Liver (tissue), 8 donors: ENCODE measurements at regions not wholly inside any gene's neighbourhood (a gene's known extent, or its start where the extent isn't known, plus 50 kb on each side); places are given as distances from the start of the nearest gene placed in this dataset.

Experiments used
- DNase-seq: peaks from one replicate; pipeline ENCODE4 v3.0.0-alpha.2; 2017; ENCODE audit warnings: low spot score
- H3K27ac ChIP-seq, 2 donors: one replicate each; pipeline ENCODE4 v1.7.0; 2013; ENCODE audit warnings: inconsistent platforms in 2 of 2, low read length in 2 of 2, control low read depth in 1 of 2, low read depth in 1 of 2, mild to moderate bottlenecking in 1 of 2
- H3K27me3 ChIP-seq, 4 donors: one replicate each; pipeline versions ENCODE4 v1.6.1 to v1.7.0; 2013; ENCODE audit warnings: low read length in 3 of 4, inconsistent platforms in 1 of 4, mild to moderate bottlenecking in 1 of 4, moderate library complexity in 1 of 4; ENCODE audit not compliant: control insufficient read depth in 4 of 4, insufficient read depth in 4 of 4
- H3K36me3 ChIP-seq, 4 donors: one replicate each; pipeline versions ENCODE4 v1.6.1 to v1.7.0; 2013; ENCODE audit warnings: low read length in 3 of 4, mild to moderate bottlenecking in 3 of 4, low read depth in 1 of 4, moderate library complexity in 1 of 4; ENCODE audit not compliant: control insufficient read depth in 4 of 4, insufficient read depth in 3 of 4
- H3K4me1 ChIP-seq, 4 donors: one replicate each; pipeline versions ENCODE4 v1.6.1 to v1.7.0; 2013; ENCODE audit warnings: low read length in 3 of 4, mild to moderate bottlenecking in 3 of 4, moderate library complexity in 1 of 4; ENCODE audit not compliant: control insufficient read depth in 4 of 4, insufficient read depth in 4 of 4
- H3K4me3 ChIP-seq, 3 donors: one replicate each; pipeline versions ENCODE4 v1.6.1 to v1.7.0; 2013; ENCODE audit warnings: low read length in 3 of 3, control low read depth in 1 of 3, low read depth in 1 of 3, mild to moderate bottlenecking in 1 of 3
- H3K9ac ChIP-seq, 2 donors: one replicate each; pipeline ENCODE4 v1.7.0; 2013; ENCODE audit warnings: low read length in 2 of 2, mild to moderate bottlenecking in 2 of 2, moderate library complexity in 2 of 2, control low read depth in 1 of 2, low read depth in 1 of 2
- H3K9me3 ChIP-seq, 4 donors: one replicate each; pipeline versions ENCODE4 v1.6.1 to v1.7.0; 2013; ENCODE audit warnings: low read length in 3 of 4; ENCODE audit not compliant: control insufficient read depth in 4 of 4
- CTCF ChIP-seq: fragments of 150-350 bp; IDR thresholded peaks from 2 replicates; pipeline ENCODE4 v1.5.1; 2017; ENCODE audit warnings: improper control_type of control experiment, low read depth, low read length; ENCODE audit not compliant: missing input control
- EGR1 ChIP-seq, 2 donors: IDR thresholded peaks; 2 replicates each; pipeline ENCODE4 v1.6.1; 2016 to 2018; ENCODE audit warnings: antibody characterized with exemption in 2 of 2, low read depth in 2 of 2
- FOXA1 ChIP-seq: IDR thresholded peaks from 2 replicates; pipeline ENCODE4 v1.6.1; 2016; ENCODE audit warnings: antibody characterized with exemption
- FOXA2 ChIP-seq: IDR thresholded peaks from 2 replicates; pipeline ENCODE4 v1.6.1; 2016; ENCODE audit warnings: antibody characterized with exemption
- GABPA ChIP-seq, 2 donors: IDR thresholded peaks in 1 of 2; conservative IDR thresholded peaks in 1 of 2; 2 replicates each; pipeline ENCODE4 v1.6.1; 2016; ENCODE audit warnings: antibody characterized with exemption in 2 of 2, mild to moderate bottlenecking in 1 of 2, moderate library complexity in 1 of 2
- JUND ChIP-seq, 2 donors: IDR thresholded peaks; 2 replicates each; pipeline ENCODE4 v1.6.1; 2016; ENCODE audit warnings: antibody characterized with exemption in 2 of 2
- MAX ChIP-seq: IDR thresholded peaks from 2 replicates; pipeline ENCODE4 v1.6.1; 2016; ENCODE audit warnings: antibody characterized with exemption
- NR2F2 ChIP-seq: IDR thresholded peaks from 2 replicates; pipeline ENCODE4 v1.6.1; 2016; ENCODE audit warnings: antibody characterized with exemption
- RAD21 ChIP-seq, 2 donors: IDR thresholded peaks; 2 replicates each; pipeline ENCODE4 v1.6.1; 2016; ENCODE audit warnings: antibody characterized with exemption in 2 of 2, mild to moderate bottlenecking in 2 of 2
- REST ChIP-seq: IDR thresholded peaks from 2 replicates; pipeline ENCODE4 v1.6.1; 2016; ENCODE audit warnings: antibody characterized with exemption, mild to moderate bottlenecking
- RXRA ChIP-seq, 2 donors: IDR thresholded peaks; 2 replicates each; pipeline ENCODE4 v1.6.1; 2017 to 2018; ENCODE audit warnings: antibody characterized with exemption in 2 of 2, mild to moderate bottlenecking in 1 of 2
- SP1 ChIP-seq: IDR thresholded peaks from 2 replicates; pipeline ENCODE4 v1.6.1; 2018; ENCODE audit warnings: antibody characterized with exemption, mild to moderate bottlenecking
- TAF1 ChIP-seq: conservative IDR thresholded peaks from 2 replicates; pipeline ENCODE4 v1.6.1; 2016; ENCODE audit warnings: antibody characterized with exemption, mild to moderate bottlenecking
- YY1 ChIP-seq: IDR thresholded peaks from 2 replicates; pipeline ENCODE4 v1.6.1; 2016; ENCODE audit warnings: antibody characterized with exemption, mild to moderate bottlenecking
- ZBTB33 ChIP-seq: IDR thresholded peaks from 2 replicates; pipeline ENCODE4 v1.6.1; 2016; ENCODE audit warnings: antibody characterized with exemption
- WGBS: extraction: QIAGEN DNeasy Blood & Tissue Kit; methylation state at CpG from one replicate; pipeline ENCODE4 v1.1.7; 2013; 5-methylcytosine and 5-hydroxymethylcytosine counted together
- donor health status: healthy.
- donor health status: healthy.
- donor health status: healthy.
- donor health status: healthy.
- donor health status: healthy.

- no peak for DNase-seq
Observed at GRCh38 chr16:51542981-51543815, 392.1 kb upstream of the SALL1 start.

GRCh38 chr16:51540259-51540658 is 389.2 kb upstream of the SALL1 start:
- Histone ChIP-seq H3K9ac (no peak overlapping the region), H3K4me3 (no peak overlapping the region), H3K27me3 (no peaks in the 10 kb centered on the region), H3K36me3 (no peaks in the 10 kb centered on the region), H3K27ac (no peak overlapping the region), H3K4me1 (no peaks in the 10 kb centered on the region), H3K9me3 (no peaks in the 10 kb centered on the region)
- TF ChIP-seq MAX (no peak), NR2F2 (no peak), CTCF (no peak), EGR1 (IDR thresholded peaks at IDR 0.05; ENCODE audit: low read depth in 2 of 2) (no peak), FOXA2 (no peak), YY1 (no peak), TAF1 (no peak), RXRA (IDR thresholded peaks at IDR 0.05) (no peak), FOXA1 (no peak)
- WGBS = 78% methylated on average over 2 of the region's 2 CpGs
- no peak for DNase-seq

More at GRCh38 chr16:51542981-51543815, 392.1 kb upstream of the SALL1 start:
- Histone ChIP-seq H3K27ac (no peak overlapping the region), H3K9me3 (no peaks in the 10 kb centered on the region), H3K4me1 (no peaks in the 10 kb centered on the region), H3K36me3 (no peaks in the 10 kb centered on the region), H3K27me3 (no peaks in the 10 kb centered on the region), H3K9ac (no peak overlapping the region), H3K4me3 (no peak overlapping the region)
- 84% methylated on average over 12 of the region's 12 CpGs for WGBS
- TF ChIP-seq JUND (IDR thresholded peaks at IDR 0.05) (no peak), YY1 (no peak), RAD21 (IDR thresholded peaks at IDR 0.05) (no peak), MAX (no peak)

- Histone ChIP-seq H3K4me3 (no peak overlapping the region), H3K27ac (no peak overlapping the region), H3K36me3 (no peaks in the 10 kb centered on the region), H3K9ac (no peak overlapping the region), H3K4me1 (no peaks in the 10 kb centered on the region), H3K27me3 (no peaks in the 10 kb centered on the region), H3K9me3 (no peaks in the 10 kb centered on the region)
- DNase-seq = no peak
- 45% methylated on average over 7 of the region's 7 CpGs for WGBS
- TF ChIP-seq FOXA2 (no peak), REST (no peak), GABPA (IDR thresholded peaks at IDR 0.05 in 1 of 2, conservative IDR thresholded peaks at IDR 0.05 in 1 of 2) (no peak), NR2F2 (no peak), SP1 (no peak), ZBTB33 (no peak), YY1 (no peak), CTCF (no peak), TAF1 (no peak)
Observed at GRCh38 chr16:51538707-51539498, 387.8 kb upstream of the SALL1 start.
